ENCODE measurements at regions not wholly inside any gene's neighbourhood (a gene's known extent, or its start where the extent isn't known, plus 50 kb on each side); places are given as distances from the start of the nearest gene placed in this dataset.

DNA sequence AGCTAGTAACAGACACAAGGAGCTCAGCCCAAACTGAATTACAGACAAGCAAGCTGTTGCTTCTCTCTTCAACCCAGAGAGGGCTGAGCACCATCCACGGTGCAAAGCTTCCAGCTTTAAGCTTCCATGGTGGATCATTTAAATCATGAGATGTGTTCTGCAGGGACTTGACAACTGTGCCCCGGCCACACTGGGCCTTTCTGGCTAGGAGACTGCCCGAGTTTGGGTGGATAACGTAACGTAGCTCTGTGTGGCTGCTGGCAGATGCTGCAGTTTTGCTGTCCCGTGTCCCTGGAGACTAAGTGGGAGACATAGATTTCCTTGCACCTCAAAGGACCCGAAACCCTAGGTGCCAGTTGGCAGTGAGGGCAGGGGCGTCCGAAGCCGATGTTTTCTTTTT lies 234.0 kb downstream of the IRX2 start:
- Histone ChIP-seq H3K4me3 (ENCODE audit: low read depth, low read length) (no peak overlapping the region), H3K9ac (ENCODE audit: low read depth, low read length) (no peak overlapping the region), H3K9me3 (ENCODE audit: control insufficient read depth, insufficient read depth, low read length) (no peaks in the 10 kb centered on the region), H3K27me3 (ENCODE audit: control insufficient read depth, insufficient read depth, low read length) (no peaks in the 10 kb centered on the region), H3K27ac (ENCODE audit: low read depth, low read length) (no peak overlapping the region), H3K36me3 (ENCODE audit: control insufficient read depth, insufficient read depth, low read length) (no peaks in the 10 kb centered on the region), H3K4me1 (ENCODE audit: control insufficient read depth, insufficient read depth, low read length) (no peaks in the 10 kb centered on the region)

GRCh38 chr5:2515180-2515764 lies 236.2 kb downstream of the IRX2 start:
- Histone ChIP-seq H3K27ac (ENCODE audit: low read depth, low read length) (no peak overlapping the region), H3K4me3 (ENCODE audit: low read depth, low read length) (no peak overlapping the region)

GRCh38 chr5:2514484-2514883 lies 237.0 kb downstream of the IRX2 start:
- H3K4me3 ChIP-seq (ENCODE audit: low read depth, low read length) = no peak overlapping the region
- H3K9me3 ChIP-seq (ENCODE audit: control insufficient read depth, insufficient read depth, low read length) = no peaks in the 10 kb centered on the region
- H3K9ac ChIP-seq (ENCODE audit: low read depth, low read length) = no peak overlapping the region
- H3K27ac ChIP-seq (ENCODE audit: low read depth, low read length) = no peak overlapping the region
- H3K27me3 ChIP-seq (ENCODE audit: control insufficient read depth, insufficient read depth, low read length) = no peaks in the 10 kb centered on the region
- H3K36me3 ChIP-seq (ENCODE audit: control insufficient read depth, insufficient read depth, low read length) = no peaks in the 10 kb centered on the region
- no peaks in the 10 kb centered on the region for H3K4me1 ChIP-seq (ENCODE audit: control insufficient read depth, insufficient read depth, low read length)

More at GRCh38 chr5:2515180-2515764, 236.2 kb downstream of the IRX2 start:
- Histone ChIP-seq H3K27me3 (ENCODE audit: control insufficient read depth, insufficient read depth, low read length) (no peaks in the 10 kb centered on the region), H3K9me3 (ENCODE audit: control insufficient read depth, insufficient read depth, low read length) (no peaks in the 10 kb centered on the region), H3K9ac (ENCODE audit: low read depth, low read length) (no peak overlapping the region), H3K36me3 (ENCODE audit: control insufficient read depth, insufficient read depth, low read length) (no peaks in the 10 kb centered on the region), H3K4me1 (ENCODE audit: control insufficient read depth, insufficient read depth, low read length) (no peaks in the 10 kb centered on the region)

DNA sequence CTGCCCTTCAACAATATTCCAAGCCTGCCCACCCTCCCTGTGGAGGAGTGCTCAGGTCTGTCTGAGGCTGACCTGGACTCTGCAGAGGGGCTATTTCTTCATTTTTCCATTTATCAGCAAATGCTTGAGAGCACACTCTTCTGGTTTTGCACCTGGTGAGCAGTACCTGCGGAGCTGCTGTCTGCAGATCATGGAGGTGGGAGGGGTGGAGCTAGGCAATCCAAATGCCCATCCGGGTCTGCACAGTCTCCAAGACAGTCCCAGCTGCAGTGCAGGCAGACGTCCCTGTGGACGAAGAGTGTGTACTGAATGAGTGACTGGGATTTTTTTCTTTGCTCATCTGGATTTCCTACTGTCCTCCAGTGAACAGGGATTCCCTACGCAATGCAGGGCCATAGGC lies 239.8 kb downstream of the IRX2 start:
- Histone ChIP-seq H3K36me3 (ENCODE audit: control insufficient read depth, insufficient read depth, low read length) (no peaks in the 10 kb centered on the region), H3K4me1 (ENCODE audit: control insufficient read depth, insufficient read depth, low read length) (no peaks in the 10 kb centered on the region), H3K9me3 (ENCODE audit: control insufficient read depth, insufficient read depth, low read length) (no peaks in the 10 kb centered on the region), H3K27me3 (ENCODE audit: control insufficient read depth, insufficient read depth, low read length) (no peaks in the 10 kb centered on the region), H3K9ac (ENCODE audit: low read depth, low read length) (no peak overlapping the region), H3K4me3 (ENCODE audit: low read depth, low read length) (no peak overlapping the region), H3K27ac (ENCODE audit: low read depth, low read length) (no peak overlapping the region)

- no peak overlapping the region for H3K4me3 ChIP-seq (ENCODE audit: low read depth, low read length)
- no peaks in the 10 kb centered on the region for H3K9me3 ChIP-seq (ENCODE audit: control insufficient read depth, insufficient read depth, low read length)
- H3K36me3 ChIP-seq (ENCODE audit: control insufficient read depth, insufficient read depth, low read length) = no peaks in the 10 kb centered on the region
- no peaks in the 10 kb centered on the region for H3K27me3 ChIP-seq (ENCODE audit: control insufficient read depth, insufficient read depth, low read length)
- no peak overlapping the region for H3K9ac ChIP-seq (ENCODE audit: low read depth, low read length)
- no peak overlapping the region for H3K27ac ChIP-seq (ENCODE audit: low read depth, low read length)
- no peaks in the 10 kb centered on the region for H3K4me1 ChIP-seq (ENCODE audit: control insufficient read depth, insufficient read depth, low read length)
These were observed 240.4 kb downstream of the IRX2 start for GRCh38 chr5:2511126-2511525.

DNA sequence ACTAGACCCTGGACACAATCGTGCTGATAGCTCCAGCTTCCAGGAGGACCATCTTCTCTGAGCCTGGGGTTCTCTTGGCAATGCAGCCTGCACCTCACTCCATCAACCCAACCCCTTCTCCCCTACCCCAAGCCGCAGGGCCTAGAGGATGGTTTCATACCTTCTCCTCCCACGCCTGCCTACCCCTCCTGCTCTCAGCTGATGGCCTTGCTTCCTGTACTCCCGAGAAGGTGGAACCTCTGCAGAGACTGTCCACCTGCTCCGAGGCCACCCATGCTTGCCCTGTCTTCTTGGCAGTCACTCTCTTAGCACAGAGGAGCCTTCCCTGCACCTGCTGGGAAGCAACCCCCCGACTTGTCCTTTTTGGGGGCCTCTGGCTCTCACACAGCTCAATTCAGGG lies 241.9 kb downstream of the IRX2 start:
- Histone ChIP-seq H3K27me3 (ENCODE audit: control insufficient read depth, insufficient read depth, low read length) (no peaks in the 10 kb centered on the region), H3K4me1 (ENCODE audit: control insufficient read depth, insufficient read depth, low read length) (no peaks in the 10 kb centered on the region), H3K36me3 (ENCODE audit: control insufficient read depth, insufficient read depth, low read length) (no peaks in the 10 kb centered on the region), H3K9me3 (ENCODE audit: control insufficient read depth, insufficient read depth, low read length) (no peaks in the 10 kb centered on the region), H3K9ac (ENCODE audit: low read depth, low read length) (no peak overlapping the region), H3K27ac (ENCODE audit: low read depth, low read length) (no peak overlapping the region), H3K4me3 (ENCODE audit: low read depth, low read length) (no peak overlapping the region)

DNA sequence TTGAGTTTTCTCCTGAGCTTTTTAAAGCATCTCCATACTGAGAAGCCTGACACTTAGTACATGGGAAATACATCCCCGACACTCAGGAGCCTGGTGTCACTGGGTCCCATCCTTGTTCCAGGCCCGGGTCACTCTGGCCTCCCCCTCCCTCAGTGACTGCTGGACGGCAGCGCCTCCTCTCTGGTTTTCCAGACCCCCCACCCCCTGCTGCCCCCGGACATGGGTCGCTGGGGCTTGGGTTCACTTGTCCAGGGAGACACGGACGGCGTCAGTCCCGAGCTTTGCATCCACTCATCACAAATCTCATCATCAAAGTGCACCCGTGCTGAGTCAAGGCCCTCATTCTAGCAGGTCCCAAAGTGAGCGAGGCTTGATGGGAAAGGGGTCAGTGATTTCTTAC lies 243.0 kb downstream of the IRX2 start:
- Histone ChIP-seq H3K9me3 (ENCODE audit: control insufficient read depth, insufficient read depth, low read length) (0 out of 2 replicates have a peak, but pooled peaks cover 1% of the 10 kb centered on the region), H3K9ac (ENCODE audit: low read depth, low read length) (no peak overlapping the region), H3K36me3 (ENCODE audit: control insufficient read depth, insufficient read depth, low read length) (no peaks in the 10 kb centered on the region), H3K4me3 (ENCODE audit: low read depth, low read length) (no peak overlapping the region), H3K27me3 (ENCODE audit: control insufficient read depth, insufficient read depth, low read length) (no peaks in the 10 kb centered on the region), H3K27ac (ENCODE audit: low read depth, low read length) (no peak overlapping the region), H3K4me1 (ENCODE audit: control insufficient read depth, insufficient read depth, low read length) (no peaks in the 10 kb centered on the region)

- Histone ChIP-seq H3K27ac (ENCODE audit: low read depth, low read length) (no peak overlapping the region), H3K36me3 (ENCODE audit: control insufficient read depth, insufficient read depth, low read length) (no peaks in the 10 kb centered on the region), H3K9me3 (ENCODE audit: control insufficient read depth, insufficient read depth, low read length) (0 out of 2 replicates have a peak, but pooled peaks cover 2% of the 10 kb centered on the region), H3K4me3 (ENCODE audit: low read depth, low read length) (no peak overlapping the region), H3K9ac (ENCODE audit: low read depth, low read length) (no peak overlapping the region), H3K4me1 (ENCODE audit: control insufficient read depth, insufficient read depth, low read length) (no peaks in the 10 kb centered on the region), H3K27me3 (ENCODE audit: control insufficient read depth, insufficient read depth, low read length) (no peaks in the 10 kb centered on the region)
These were observed 243.9 kb downstream of the IRX2 start for GRCh38 chr5:2507611-2508010.

DNA sequence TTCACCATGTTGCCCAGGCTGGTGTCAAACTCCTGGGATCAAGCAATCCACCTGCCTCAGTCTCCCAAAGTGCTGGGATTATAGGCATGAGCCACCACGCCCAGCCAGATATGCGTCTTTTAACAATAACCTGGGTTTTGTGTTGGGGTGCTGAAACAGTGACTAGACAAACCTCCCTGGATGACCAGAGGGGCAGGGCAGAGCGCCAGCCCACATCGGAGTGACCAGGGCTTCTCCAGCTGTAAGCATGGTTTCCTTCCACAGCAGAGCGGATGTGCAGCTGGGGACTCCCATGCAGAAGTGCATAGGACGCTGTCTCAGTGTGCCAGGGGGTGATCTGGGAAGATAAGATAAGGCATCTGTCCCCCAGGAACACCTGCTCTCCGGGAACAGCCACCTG lies 244.9 kb downstream of the IRX2 start:
- H3K27ac ChIP-seq (ENCODE audit: low read depth, low read length) = no peak overlapping the region
- H3K27me3 ChIP-seq (ENCODE audit: control insufficient read depth, insufficient read depth, low read length) = no peaks in the 10 kb centered on the region

GRCh38 chr5:2505217-2505616 lies 246.3 kb downstream of the IRX2 start:
- Histone ChIP-seq H3K27ac (ENCODE audit: low read depth, low read length) (no peak overlapping the region), H3K36me3 (ENCODE audit: control insufficient read depth, insufficient read depth, low read length) (no peaks in the 10 kb centered on the region), H3K9ac (ENCODE audit: low read depth, low read length) (no peak overlapping the region), H3K9me3 (ENCODE audit: control insufficient read depth, insufficient read depth, low read length) (peaks cover 8% of the 10 kb centered on the region; the same call in 1 of the 2 replicates), H3K4me1 (ENCODE audit: control insufficient read depth, insufficient read depth, low read length) (no peaks in the 10 kb centered on the region), H3K4me3 (ENCODE audit: low read depth, low read length) (no peak overlapping the region), H3K27me3 (ENCODE audit: control insufficient read depth, insufficient read depth, low read length) (no peaks in the 10 kb centered on the region)

More for the DNA sequence above, 244.9 kb downstream of the IRX2 start:
- H3K9me3 ChIP-seq (ENCODE audit: control insufficient read depth, insufficient read depth, low read length) = 0 out of 2 replicates have a peak, but pooled peaks cover 2% of the 10 kb centered on the region
- no peaks in the 10 kb centered on the region for H3K36me3 ChIP-seq (ENCODE audit: control insufficient read depth, insufficient read depth, low read length)
- H3K4me3 ChIP-seq (ENCODE audit: low read depth, low read length) = no peak overlapping the region
- H3K9ac ChIP-seq (ENCODE audit: low read depth, low read length) = no peak overlapping the region
- no peaks in the 10 kb centered on the region for H3K4me1 ChIP-seq (ENCODE audit: control insufficient read depth, insufficient read depth, low read length)

DNA sequence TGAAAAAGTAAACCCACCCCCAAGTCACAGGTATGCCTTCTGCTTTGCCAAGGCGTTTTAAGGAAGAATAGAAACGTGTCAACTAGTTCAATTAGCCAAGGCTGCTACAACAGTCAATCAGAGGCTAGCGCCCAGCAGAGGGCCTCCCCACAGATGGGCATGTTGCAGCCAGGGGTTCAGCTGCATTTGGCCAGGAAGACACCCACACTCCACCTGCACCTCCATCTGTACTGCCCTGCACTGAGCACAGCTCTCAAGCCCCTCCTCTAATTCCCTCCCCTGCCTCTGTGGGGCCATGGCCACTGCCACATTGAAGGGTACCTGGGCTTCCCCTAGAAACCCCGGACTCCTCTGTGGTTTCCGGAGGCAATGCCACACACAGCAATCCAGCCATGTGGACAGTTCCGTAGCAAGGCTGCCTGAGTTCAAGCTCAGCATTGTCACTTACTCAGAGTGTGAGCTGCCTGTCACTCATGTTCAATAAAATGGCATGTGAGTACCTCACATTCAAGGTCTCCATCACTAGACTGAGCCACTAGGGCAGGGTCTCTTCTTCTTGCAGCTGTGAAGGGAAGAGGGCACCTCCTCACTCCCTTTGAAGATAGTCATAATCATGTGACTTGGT lies 248.4 kb downstream of the IRX2 start:
- no peak overlapping the region for H3K27ac ChIP-seq (ENCODE audit: low read depth, low read length)
- no peak overlapping the region for H3K4me3 ChIP-seq (ENCODE audit: low read depth, low read length)
- H3K9ac ChIP-seq (ENCODE audit: low read depth, low read length) = no peak overlapping the region
- no peaks in the 10 kb centered on the region for H3K27me3 ChIP-seq (ENCODE audit: control insufficient read depth, insufficient read depth, low read length)
- no peaks in the 10 kb centered on the region for H3K36me3 ChIP-seq (ENCODE audit: control insufficient read depth, insufficient read depth, low read length)
- peaks cover 6% of the 10 kb centered on the region; the same call in 1 of the 2 replicates for H3K4me1 ChIP-seq (ENCODE audit: control insufficient read depth, insufficient read depth, low read length)
- H3K9me3 ChIP-seq (ENCODE audit: control insufficient read depth, insufficient read depth, low read length) = peaks cover 16% of the 10 kb centered on the region
